HG03280 (cell line): ENCODE measurements at regions not wholly inside any gene's neighbourhood (a gene's known extent, or its start where the extent isn't known, plus 50 kb on each side); places are given as distances from the start of the nearest gene placed in this dataset.
A peak's percentile ranks its signal among the peaks of the same experiment; 100 is the strongest.

Source experiments
- ATAC-seq: cut with Tn5 transposase; IDR thresholded peaks from one replicate; pipeline ENCODE4 v1.9.1; 2021; ENCODE audit warnings: mild to moderate bottlenecking, moderate library complexity; ENCODE audit not compliant: unreplicated experiment

GRCh38 chr10:108735380-108735779 lies 1187.9 kb downstream of the XPNPEP1 start:
- ATAC-seq = no peak

- no peak for ATAC-seq
These were observed 1201.4 kb downstream of the XPNPEP1 start for GRCh38 chr10:108721874-108722273.

- no peak for ATAC-seq
These were observed 1207.0 kb downstream of the XPNPEP1 start for GRCh38 chr10:108716352-108716751.

- no peak for ATAC-seq
These were observed 1213.2 kb downstream of the XPNPEP1 start for GRCh38 chr10:108709927-108710722.

GRCh38 chr10:108708363-108708762 lies 1214.9 kb downstream of the XPNPEP1 start:
- ATAC-seq = no peak

- peak; percentile 84 for ATAC-seq
These were observed 1226.4 kb downstream of the XPNPEP1 start for GRCh38 chr10:108696792-108697477.

- no peak for ATAC-seq
These were observed 1232.2 kb downstream of the XPNPEP1 start for GRCh38 chr10:108691126-108691525.

GRCh38 chr10:108690530-108690929 lies 1232.8 kb downstream of the XPNPEP1 start:
- no peak for ATAC-seq

- ATAC-seq = no peak
These were observed 1233.4 kb downstream of the XPNPEP1 start for GRCh38 chr10:108689891-108690290.

- ATAC-seq = no peak
These were observed 1235.0 kb downstream of the XPNPEP1 start for GRCh38 chr10:108688314-108688713.

- ATAC-seq = no peak
These were observed 1237.3 kb downstream of the XPNPEP1 start for GRCh38 chr10:108685863-108686531.

- ATAC-seq = no peak
These were observed 1238.9 kb downstream of the XPNPEP1 start for GRCh38 chr10:108684431-108684830.

GRCh38 chr10:108673741-108674140 lies 1249.6 kb downstream of the XPNPEP1 start:
- ATAC-seq = no peak

GRCh38 chr10:108663587-108663986 lies 1259.7 kb downstream of the XPNPEP1 start:
- ATAC-seq = no peak

- ATAC-seq = no peak
These were observed 1260.3 kb downstream of the XPNPEP1 start for GRCh38 chr10:108662975-108663374.

GRCh38 chr10:108655057-108655456 lies 1268.3 kb downstream of the XPNPEP1 start:
- no peak for ATAC-seq

GRCh38 chr10:108653531-108653930 lies 1269.8 kb downstream of the XPNPEP1 start:
- ATAC-seq = no peak

GRCh38 chr10:108639010-108639409 lies 1284.3 kb downstream of the XPNPEP1 start:
- ATAC-seq = no peak

- ATAC-seq = no peak
These were observed 1285.1 kb downstream of the XPNPEP1 start for GRCh38 chr10:108638225-108638624.

- ATAC-seq = no peak
These were observed 1290.3 kb downstream of the XPNPEP1 start for GRCh38 chr10:108633046-108633445.

GRCh38 chr10:108632144-108632543 lies 1291.2 kb downstream of the XPNPEP1 start:
- no peak for ATAC-seq

- peak; percentile 90 for ATAC-seq
These were observed 1292.0 kb downstream of the XPNPEP1 start for GRCh38 chr10:108631332-108631731.
